ENCODE measurements at regions not wholly inside any gene's neighbourhood (a gene's known extent, or its start where the extent isn't known, plus 50 kb on each side); places are given as distances from the start of the nearest gene placed in this dataset.

DNA sequence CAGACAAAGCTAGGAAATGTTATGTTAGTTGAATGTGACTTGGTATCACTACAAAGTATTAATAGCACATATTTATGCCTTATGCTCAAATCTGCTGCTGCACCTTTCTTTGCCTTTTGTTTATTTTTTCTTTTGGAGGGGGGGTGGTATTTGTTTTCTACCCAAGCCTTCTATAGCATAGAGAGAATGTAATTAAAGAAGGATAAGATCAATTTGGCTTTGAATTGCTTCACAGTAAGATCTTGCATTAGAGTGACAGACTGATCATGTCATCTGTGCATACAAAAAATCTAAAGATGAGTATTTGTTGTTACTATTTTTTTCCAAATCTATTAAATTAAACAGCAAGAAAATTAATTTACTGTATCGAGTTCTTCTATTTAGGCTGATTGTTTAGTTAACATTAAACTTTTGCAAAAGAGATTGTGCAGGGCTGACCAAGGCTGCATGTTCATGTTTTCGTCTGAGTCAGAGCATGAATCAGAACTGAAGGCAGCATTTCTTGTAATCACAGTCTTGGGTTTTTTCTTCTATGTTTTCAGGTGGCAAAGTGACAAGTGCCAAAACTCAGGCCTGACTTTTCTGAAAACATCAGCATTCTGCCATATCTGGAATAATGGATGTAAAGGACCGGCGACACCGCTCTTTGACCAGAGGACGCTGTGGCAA lies 1007.1 kb upstream of the WWC1 start:
- DNase-seq (ENCODE audit: low read depth), result no peak
- TF ChIP-seq, protein P1, sequence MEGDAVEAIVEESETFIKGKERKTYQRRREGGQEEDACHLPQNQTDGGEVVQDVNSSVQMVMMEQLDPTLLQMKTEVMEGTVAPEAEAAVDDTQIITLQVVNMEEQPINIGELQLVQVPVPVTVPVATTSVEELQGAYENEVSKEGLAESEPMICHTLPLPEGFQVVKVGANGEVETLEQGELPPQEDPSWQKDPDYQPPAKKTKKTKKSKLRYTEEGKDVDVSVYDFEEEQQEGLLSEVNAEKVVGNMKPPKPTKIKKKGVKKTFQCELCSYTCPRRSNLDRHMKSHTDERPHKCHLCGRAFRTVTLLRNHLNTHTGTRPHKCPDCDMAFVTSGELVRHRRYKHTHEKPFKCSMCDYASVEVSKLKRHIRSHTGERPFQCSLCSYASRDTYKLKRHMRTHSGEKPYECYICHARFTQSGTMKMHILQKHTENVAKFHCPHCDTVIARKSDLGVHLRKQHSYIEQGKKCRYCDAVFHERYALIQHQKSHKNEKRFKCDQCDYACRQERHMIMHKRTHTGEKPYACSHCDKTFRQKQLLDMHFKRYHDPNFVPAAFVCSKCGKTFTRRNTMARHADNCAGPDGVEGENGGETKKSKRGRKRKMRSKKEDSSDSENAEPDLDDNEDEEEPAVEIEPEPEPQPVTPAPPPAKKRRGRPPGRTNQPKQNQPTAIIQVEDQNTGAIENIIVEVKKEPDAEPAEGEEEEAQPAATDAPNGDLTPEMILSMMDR (IDR thresholded peaks at IDR 0.05; ENCODE audit: low read depth, low read length, missing control alignments), result no peak
- no peak overlapping the region for H3K4me3 ChIP-seq (ENCODE audit: low read depth, low read length)

DNA sequence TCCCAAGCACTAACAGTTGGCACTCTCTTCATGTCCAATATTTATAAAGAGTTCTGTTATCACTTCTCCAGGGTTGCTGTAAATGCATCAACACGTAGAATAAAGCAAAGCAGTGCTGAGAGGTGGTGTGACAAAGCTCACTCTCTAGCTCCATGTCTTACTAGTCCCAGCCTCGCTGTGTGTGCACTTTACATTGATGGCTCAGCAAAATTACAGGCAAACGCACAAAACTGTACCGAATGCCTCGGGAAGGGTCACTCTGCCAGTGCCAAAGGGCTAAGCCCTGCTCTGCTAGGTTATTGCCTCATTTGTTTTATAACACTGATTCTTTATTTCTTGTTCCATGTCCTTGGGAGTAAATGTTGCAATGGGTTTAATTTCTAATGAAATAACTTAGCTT lies 1005.9 kb upstream of the WWC1 start:
- H3K4me3 ChIP-seq (ENCODE audit: low read depth, low read length), result no peak overlapping the region
- no peak for DNase-seq (ENCODE audit: low read depth)
- TF ChIP-seq, protein P1 (IDR thresholded peaks at IDR 0.05; ENCODE audit: low read depth, low read length, missing control alignments), result no peak

DNA sequence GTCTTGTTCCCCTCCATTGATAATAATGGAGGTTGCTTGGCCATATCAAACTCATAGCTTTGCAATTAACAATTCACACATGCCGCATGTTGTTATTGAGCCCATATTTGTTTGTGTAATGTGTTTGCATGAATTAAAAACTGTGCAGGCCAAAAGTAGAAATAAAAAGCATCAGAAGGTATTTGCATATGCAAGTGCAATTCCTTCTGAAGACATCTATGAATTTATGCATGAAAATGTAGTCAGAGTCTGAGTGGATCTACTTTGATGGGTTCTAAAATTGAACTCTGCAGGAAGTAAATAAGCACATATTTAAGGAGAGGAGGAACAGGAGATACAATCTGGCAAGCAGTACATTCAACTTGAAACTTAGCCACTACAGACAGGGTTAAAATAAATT lies 1004.6 kb upstream of the WWC1 start:
- no peak overlapping the region for H3K4me3 ChIP-seq (ENCODE audit: low read depth, low read length)
- DNase-seq (ENCODE audit: low read depth), result no peak
- TF ChIP-seq, protein P1 (IDR thresholded peaks at IDR 0.05; ENCODE audit: low read depth, low read length, missing control alignments), result no peak

DNA sequence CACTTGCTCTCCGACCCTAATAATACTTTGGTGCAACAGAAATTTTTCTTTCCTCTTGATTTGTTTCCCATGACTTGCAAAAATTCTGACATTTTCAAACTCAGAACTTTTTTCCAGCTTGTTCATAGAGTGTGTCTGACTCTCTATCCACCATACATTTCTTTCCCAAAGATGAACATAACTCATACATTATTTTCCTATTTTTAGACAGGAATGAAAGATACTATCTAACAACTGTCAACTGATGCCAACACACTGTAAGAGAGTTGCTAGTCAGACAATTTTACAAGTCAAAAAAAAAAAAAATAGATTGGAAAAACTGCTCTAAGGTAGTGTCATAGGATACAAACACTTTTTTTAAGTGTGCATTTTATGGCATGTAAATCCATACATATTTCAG lies 1001.0 kb upstream of the WWC1 start:
- no peak for DNase-seq (ENCODE audit: low read depth)
- H3K4me3 ChIP-seq (ENCODE audit: low read depth, low read length), result no peak overlapping the region
- TF ChIP-seq, protein P1 (IDR thresholded peaks at IDR 0.05; ENCODE audit: low read depth, low read length, missing control alignments), result no peak

DNA sequence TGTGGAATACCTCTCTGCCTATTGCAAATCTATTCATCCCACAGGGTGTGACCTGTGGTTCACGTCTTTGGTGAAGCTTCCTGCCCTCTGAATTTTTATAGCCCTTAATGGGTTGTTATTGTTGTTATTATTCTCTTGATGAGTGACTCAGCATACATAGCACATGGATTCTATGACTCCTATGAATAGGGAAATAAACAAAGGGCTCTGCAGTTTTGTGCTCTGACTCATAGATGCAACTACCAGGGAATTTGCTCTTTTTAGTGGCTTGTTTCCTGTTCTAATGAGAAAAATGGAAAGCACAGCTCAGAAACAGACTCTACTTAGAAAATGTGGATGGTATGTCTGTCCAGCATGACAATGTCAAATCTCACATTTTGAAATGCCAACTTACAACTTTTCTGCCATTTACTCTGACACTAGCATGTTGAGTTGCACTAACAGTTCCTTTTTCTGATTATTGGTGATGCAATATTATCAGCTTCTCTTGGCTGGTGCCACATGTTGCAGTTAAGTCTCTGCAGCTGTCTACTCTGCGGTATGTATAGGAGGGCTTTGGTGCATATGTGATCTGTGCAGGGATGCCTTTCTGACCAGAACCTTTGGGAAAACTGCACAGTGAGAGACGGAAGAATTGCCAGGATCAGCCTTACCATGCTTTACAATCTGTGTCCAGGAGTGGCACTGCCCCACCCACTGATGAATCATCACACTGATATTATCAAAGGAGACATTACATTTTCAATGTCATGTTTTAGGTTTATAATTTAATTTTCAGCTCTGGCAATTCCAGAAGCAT lies 996.4 kb upstream of the WWC1 start:
- TF ChIP-seq, protein P1 (IDR thresholded peaks at IDR 0.05; ENCODE audit: low read depth, low read length, missing control alignments), result no peak
- H3K4me3 ChIP-seq (ENCODE audit: low read depth, low read length), result no peak overlapping the region
- DNase-seq (ENCODE audit: low read depth), result no peak

DNA sequence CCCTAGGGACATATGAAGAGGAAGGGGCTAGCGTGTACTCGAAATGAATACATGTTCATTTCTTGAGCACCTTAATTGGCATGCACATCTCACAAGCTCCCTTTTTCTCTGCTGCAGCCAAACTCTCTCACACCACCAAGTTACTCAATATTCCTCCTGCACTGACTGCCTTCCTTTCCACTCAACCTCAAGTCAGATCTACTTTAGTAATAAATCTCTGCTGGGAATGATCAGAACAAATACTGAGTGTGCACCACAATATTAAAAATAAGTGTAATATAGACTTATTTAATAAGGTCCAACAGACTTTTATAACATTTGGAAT lies 995.8 kb upstream of the WWC1 start:
- DNase-seq (ENCODE audit: low read depth), result no peak
- TF ChIP-seq, protein P1 (IDR thresholded peaks at IDR 0.05; ENCODE audit: low read depth, low read length, missing control alignments), result no peak
- H3K4me3 ChIP-seq (ENCODE audit: low read depth, low read length), result no peak overlapping the region

DNA sequence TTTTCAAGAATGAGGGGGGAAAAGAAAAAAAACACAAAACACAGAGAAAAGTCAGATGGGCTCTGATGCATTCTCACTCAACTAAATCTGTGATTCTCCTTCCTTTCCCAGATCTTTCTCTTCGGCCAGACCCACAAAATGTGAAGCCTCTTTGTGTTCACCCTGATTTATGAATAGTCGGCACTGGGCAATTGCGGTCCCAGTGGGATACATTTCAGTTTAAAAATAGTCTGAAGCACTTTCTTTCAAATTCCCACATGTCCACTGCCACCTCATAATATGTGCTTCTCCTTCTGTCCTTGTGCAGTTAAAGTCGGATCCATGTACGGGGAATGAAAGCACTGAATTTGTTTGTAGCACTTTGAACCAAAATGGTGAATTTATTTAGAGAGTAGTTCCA lies 995.4 kb upstream of the WWC1 start:
- no peak for DNase-seq (ENCODE audit: low read depth)

More for the DNA sequence above, 995.4 kb upstream of the WWC1 start:
- H3K4me3 ChIP-seq (ENCODE audit: low read depth, low read length), result no peak overlapping the region
- TF ChIP-seq, protein P1 (IDR thresholded peaks at IDR 0.05; ENCODE audit: low read depth, low read length, missing control alignments), result no peak

All from GM12864 (cell line).